HEK293 (cell line): ENCODE measurements at regions not wholly inside any gene's neighbourhood (a gene's known extent, or its start where the extent isn't known, plus 50 kb on each side); places are given as distances from the start of the nearest gene placed in this dataset.

ENCODE experiments used
- FEZF1 ChIP-seq: fragments of 450-650 bp; formaldehyde crosslinking; IDR thresholded peaks from 2 replicates; pipeline ENCODE4 v1.5.1; 2016; ENCODE audit warnings: missing biosample characterization, missing genetic modification characterization
- KLF1 ChIP-seq: fragments of 450-650 bp; formaldehyde crosslinking; IDR thresholded peaks from 2 replicates; pipeline ENCODE4 v1.5.1; 2016; ENCODE audit warnings: missing biosample characterization, missing genetic modification characterization
- ZBTB20 ChIP-seq: fragments of 450-650 bp; formaldehyde crosslinking; IDR thresholded peaks from 2 replicates; pipeline ENCODE4 v1.5.1; 2016; ENCODE audit warnings: missing biosample characterization, missing genetic modification characterization
- ZBTB49 ChIP-seq: fragments of 450-650 bp; formaldehyde crosslinking; IDR thresholded peaks from 2 replicates; pipeline ENCODE4 v1.5.1; 2016; ENCODE audit warnings: missing biosample characterization, missing genetic modification characterization, low read depth
- ZNF148 ChIP-seq: fragments of 450-650 bp; formaldehyde crosslinking; IDR thresholded peaks from 2 replicates; pipeline ENCODE4 v1.5.0; 2017; ENCODE audit warnings: missing biosample characterization, missing genetic modification characterization, borderline replicate concordance
- ZNF184 ChIP-seq: fragments of 450-650 bp; IDR thresholded peaks from 2 replicates; pipeline ENCODE4 v1.5.1; 2018; ENCODE audit warnings: missing biosample characterization, mild to moderate bottlenecking, missing genetic modification characterization
- ZNF473 ChIP-seq: fragments of 450-650 bp; formaldehyde crosslinking; IDR thresholded peaks from 2 replicates; pipeline ENCODE4 v1.5.1; 2017; ENCODE audit warnings: missing biosample characterization, missing genetic modification characterization
- ZNF513 ChIP-seq: fragments of 450-650 bp; IDR thresholded peaks from 2 replicates; pipeline ENCODE4 v1.5.1; 2018; ENCODE audit warnings: missing biosample characterization, missing genetic modification characterization
- ZNF707 ChIP-seq: fragments of 450-650 bp; formaldehyde crosslinking; IDR thresholded peaks from 2 replicates; pipeline ENCODE4 v1.5.1; 2016; ENCODE audit warnings: missing biosample characterization, missing genetic modification characterization

GRCh38 chrX:145751943-145752342 lies 65.7 kb upstream of the SLITRK2 start (continued):
- TF ChIP-seq ZNF148 = no peak
- no peak for TF ChIP-seq KLF1 (tag by site-specific recombination)
- TF ChIP-seq ZNF707 = no peak
- TF ChIP-seq ZNF513 (tag by site-specific recombination) = no peak
- TF ChIP-seq ZNF473 (tag by site-specific recombination) = no peak
- TF ChIP-seq FEZF1 (tag by site-specific recombination) = no peak
- TF ChIP-seq ZBTB49 (tag by site-specific recombination) = no peak
- no peak for TF ChIP-seq ZNF184
- TF ChIP-seq ZBTB20 = no peak
